ENCODE measurements at regions not wholly inside any gene's neighbourhood (a gene's known extent, or its start where the extent isn't known, plus 50 kb on each side); places are given as distances from the start of the nearest gene placed in this dataset.
A peak's percentile ranks its signal among the peaks of the same experiment; 100 is the strongest.
"Not testable (repeated sequence)": the region's sequence is repeated elsewhere in the genome, so short reads cannot be mapped to it uniquely, and the experiment has no call there.

DNA sequence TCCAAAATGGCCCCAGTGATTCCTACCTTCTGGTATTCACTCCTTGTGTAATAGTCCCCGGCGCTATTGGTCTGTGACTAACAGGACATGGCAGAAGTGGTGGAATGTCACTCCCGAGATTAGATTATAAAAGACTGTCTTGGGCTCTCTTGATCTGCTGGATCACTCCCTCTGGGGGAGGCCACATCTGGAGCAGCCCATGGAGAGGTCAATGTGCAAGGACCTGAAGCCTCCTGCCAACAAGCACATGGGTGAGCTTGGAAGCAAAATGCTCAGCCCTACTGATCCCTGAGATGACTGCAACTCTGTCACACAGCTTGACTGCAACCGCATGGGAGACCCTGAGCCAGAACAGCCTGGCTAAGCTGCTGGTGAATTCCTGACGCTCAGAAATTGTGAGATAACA, 94.3 kb upstream of the GLI2 start:
- TF ChIP-seq, protein P1, sequence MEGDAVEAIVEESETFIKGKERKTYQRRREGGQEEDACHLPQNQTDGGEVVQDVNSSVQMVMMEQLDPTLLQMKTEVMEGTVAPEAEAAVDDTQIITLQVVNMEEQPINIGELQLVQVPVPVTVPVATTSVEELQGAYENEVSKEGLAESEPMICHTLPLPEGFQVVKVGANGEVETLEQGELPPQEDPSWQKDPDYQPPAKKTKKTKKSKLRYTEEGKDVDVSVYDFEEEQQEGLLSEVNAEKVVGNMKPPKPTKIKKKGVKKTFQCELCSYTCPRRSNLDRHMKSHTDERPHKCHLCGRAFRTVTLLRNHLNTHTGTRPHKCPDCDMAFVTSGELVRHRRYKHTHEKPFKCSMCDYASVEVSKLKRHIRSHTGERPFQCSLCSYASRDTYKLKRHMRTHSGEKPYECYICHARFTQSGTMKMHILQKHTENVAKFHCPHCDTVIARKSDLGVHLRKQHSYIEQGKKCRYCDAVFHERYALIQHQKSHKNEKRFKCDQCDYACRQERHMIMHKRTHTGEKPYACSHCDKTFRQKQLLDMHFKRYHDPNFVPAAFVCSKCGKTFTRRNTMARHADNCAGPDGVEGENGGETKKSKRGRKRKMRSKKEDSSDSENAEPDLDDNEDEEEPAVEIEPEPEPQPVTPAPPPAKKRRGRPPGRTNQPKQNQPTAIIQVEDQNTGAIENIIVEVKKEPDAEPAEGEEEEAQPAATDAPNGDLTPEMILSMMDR (IDR thresholded peaks at IDR 0.05; ENCODE audit: insufficient read depth, low read depth, low read length): no peak
- no peak for DNase-seq (ENCODE audit: low read depth)

DNA sequence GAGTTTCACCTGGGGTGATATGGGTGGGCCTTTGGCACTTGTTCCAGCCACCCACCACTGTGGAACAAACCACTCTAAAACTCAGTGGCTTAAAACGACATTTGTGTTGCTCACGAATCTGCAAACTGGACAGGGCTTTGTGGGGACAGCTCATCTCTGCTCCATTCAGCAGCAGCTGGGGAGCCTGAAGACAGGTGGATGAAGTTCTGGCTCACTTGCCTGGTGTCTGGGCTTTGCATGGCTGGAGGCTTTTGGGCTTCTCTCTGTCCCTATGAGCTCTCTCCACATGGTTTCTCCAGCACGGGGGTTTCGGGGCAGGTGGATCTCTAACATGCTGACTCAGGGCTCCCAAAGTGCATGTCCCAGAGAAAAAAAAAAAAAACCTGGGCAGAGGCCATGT, 93.0 kb upstream of the GLI2 start:
- DNase-seq (ENCODE audit: low read depth): no peak
- TF ChIP-seq, protein P1 (IDR thresholded peaks at IDR 0.05; ENCODE audit: insufficient read depth, low read depth, low read length): no peak
- H3K4me3 ChIP-seq (ENCODE audit: low read depth, low read length): no peak overlapping the region

More for the DNA sequence above, 94.3 kb upstream of the GLI2 start:
- H3K4me3 ChIP-seq (ENCODE audit: low read depth, low read length): no peak overlapping the region

DNA sequence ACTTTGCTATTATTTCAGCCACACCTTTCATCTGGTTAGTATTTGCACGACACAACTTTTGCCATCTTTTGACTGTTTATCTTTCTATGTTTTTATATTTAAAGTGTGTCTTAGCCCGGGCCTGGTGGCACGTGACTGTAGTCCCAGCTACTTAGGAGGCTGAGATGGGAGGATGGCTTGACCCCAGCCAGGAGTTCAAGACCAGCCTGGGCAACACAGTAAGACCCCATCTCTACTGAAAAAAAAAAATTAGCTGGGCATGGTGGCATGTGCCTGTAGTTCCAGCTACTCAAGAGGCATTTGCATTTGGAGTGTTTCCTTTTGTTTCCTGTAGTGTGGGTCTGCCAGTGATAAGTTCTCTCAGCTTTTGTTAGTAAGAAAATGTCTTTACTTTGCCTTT, 88.7 kb upstream of the GLI2 start:
- TF ChIP-seq, protein P1 (IDR thresholded peaks at IDR 0.05; ENCODE audit: insufficient read depth, low read depth, low read length): no peak
- no peak overlapping the region for H3K4me3 ChIP-seq (ENCODE audit: low read depth, low read length)
- DNase-seq (ENCODE audit: low read depth): no peak

DNA sequence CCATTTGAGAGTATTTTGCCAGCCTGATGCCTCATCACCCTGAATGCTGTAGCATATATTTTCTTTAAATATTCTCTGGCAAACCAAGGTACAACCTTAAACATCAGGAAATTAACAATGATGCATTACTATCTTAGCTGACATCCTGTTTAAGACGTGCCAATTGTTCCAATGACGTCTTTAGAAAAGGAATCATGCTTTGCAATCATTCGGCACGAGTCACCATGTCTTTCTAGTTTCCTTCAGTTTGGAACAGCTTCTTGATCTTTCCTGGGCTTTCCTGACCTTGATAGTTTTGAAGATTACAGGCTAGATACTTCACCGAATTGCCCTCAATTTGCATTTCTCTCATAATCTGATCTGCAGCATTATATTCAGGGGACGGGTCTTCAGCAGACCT, 88.2 kb upstream of the GLI2 start:
- peak; percentile 26 for DNase-seq (ENCODE audit: low read depth)
- H3K4me3 ChIP-seq (ENCODE audit: low read depth, low read length): no peak overlapping the region
- TF ChIP-seq, protein P1 (IDR thresholded peaks at IDR 0.05; ENCODE audit: insufficient read depth, low read depth, low read length): no peak

DNA sequence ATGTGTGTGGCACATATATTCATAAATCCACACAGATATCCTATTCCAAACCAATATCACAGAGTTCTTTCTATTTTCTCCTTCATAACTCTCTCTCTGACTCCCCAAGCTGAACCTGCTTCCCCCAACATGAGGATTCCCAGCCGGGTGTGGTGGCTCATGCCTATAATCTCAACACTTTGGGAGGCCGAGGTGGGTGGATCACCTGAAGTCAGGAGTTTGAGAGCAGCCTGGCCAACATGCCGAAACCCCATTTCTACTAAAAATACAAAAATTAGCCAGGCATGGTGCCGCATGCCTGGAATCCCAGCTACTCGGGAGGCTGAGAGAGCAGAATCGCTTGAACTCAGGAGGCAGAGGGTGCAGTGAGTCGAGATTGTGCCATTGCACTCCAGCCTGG, 86.3 kb upstream of the GLI2 start:
- not testable (repeated sequence) for DNase-seq (ENCODE audit: low read depth); H3K4me3 ChIP-seq (ENCODE audit: low read depth, low read length)

DNA sequence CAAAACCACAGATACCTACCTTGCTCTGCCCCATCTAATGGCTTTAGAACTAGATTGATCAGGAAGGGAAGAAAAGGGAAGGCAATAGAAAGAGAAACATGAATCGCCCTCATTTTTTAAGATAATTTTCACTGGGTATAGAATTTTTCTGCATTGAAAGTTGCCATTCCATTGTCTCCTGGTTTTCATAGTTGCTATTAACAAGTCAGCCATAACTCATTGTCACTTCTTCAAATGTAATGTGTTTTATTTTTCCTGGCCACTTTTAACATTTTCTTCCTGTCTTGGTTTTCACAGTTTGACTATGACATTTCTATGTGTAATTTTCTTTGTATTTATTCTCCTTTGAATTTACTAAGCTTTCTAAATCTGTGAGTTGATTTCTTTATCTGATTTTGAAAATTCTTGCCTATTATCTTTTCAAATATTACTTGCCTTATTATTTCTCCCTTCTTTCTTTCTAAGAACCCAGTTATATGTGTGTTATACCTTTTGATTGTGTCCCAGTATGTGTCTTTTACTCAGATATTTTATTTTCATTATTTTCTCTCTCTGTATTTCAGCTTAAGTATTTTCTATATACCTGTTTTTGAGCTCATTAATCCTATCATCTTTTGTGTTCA, 85.5 kb upstream of the GLI2 start:
- DNase-seq (ENCODE audit: low read depth): no peak
- TF ChIP-seq, protein P1 (IDR thresholded peaks at IDR 0.05; ENCODE audit: insufficient read depth, low read depth, low read length): no peak
- no peak overlapping the region for H3K4me3 ChIP-seq (ENCODE audit: low read depth, low read length)

DNA sequence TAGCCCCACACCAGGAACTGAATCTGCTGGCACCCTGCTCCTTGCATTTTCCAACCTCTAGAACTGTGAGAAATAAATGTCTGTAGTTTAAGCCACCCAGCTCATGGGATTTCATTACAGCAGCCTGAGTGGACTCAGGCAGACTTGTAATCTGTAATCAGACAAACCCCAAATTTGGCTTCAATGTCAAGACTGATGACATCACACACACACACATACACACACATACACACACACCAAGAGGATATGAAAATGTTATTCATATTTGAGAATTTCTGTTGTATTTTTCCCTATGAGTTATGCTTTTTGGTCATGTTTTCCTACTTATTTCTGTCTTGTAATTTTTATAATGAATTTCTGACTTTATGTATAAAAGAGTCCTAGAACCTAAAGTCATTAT, 83.8 kb upstream of the GLI2 start:
- DNase-seq (ENCODE audit: low read depth): no peak
- no peak overlapping the region for H3K4me3 ChIP-seq (ENCODE audit: low read depth, low read length)
- TF ChIP-seq, protein P1 (IDR thresholded peaks at IDR 0.05; ENCODE audit: insufficient read depth, low read depth, low read length): no peak
